GM18498 (cell line): ENCODE measurements at regions not wholly inside any gene's neighbourhood (a gene's known extent, or its start where the extent isn't known, plus 50 kb on each side); places are given as distances from the start of the nearest gene placed in this dataset.
"Not testable (repeated sequence)": the region's sequence is repeated elsewhere in the genome, so short reads cannot be mapped to it uniquely, and the experiment has no call there.

ENCODE experiments used
- ATAC-seq: cut with Tn5 transposase; IDR thresholded peaks from one replicate; pipeline ENCODE4 v1.9.1; 2021; ENCODE audit warnings: mild to moderate bottlenecking, moderate library complexity; ENCODE audit not compliant: unreplicated experiment

- ATAC-seq, result not testable (repeated sequence)
These were observed 57.4 kb downstream of the FTHL17 start for GRCh38 chrX:31014474-31014873.

- ATAC-seq, result no peak
These were observed 59.3 kb downstream of the FTHL17 start for GRCh38 chrX:31012509-31013025.

GRCh38 chrX:31007321-31007720, 64.5 kb downstream of the FTHL17 start:
- ATAC-seq, result no peak

- no peak for ATAC-seq
These were observed 65.8 kb downstream of the FTHL17 start for GRCh38 chrX:31006027-31006426.

- no peak for ATAC-seq
These were observed 74.4 kb downstream of the FTHL17 start for GRCh38 chrX:30997411-30997810.

GRCh38 chrX:30995705-30996104, 76.1 kb downstream of the FTHL17 start:
- no peak for ATAC-seq

GRCh38 chrX:30995060-30995700, 76.7 kb downstream of the FTHL17 start:
- no peak for ATAC-seq

- ATAC-seq, result not testable (repeated sequence)
These were observed 77.8 kb downstream of the FTHL17 start for GRCh38 chrX:30994018-30994417.

GRCh38 chrX:30992381-30992904, 79.4 kb downstream of the FTHL17 start:
- ATAC-seq, result no peak

GRCh38 chrX:30990361-30990760, 81.5 kb downstream of the FTHL17 start:
- no peak for ATAC-seq

- ATAC-seq, result no peak
These were observed 89.4 kb downstream of the FTHL17 start for GRCh38 chrX:30982467-30982866.

- ATAC-seq, result no peak
These were observed 89.9 kb downstream of the FTHL17 start for GRCh38 chrX:30981968-30982367.

- no peak for ATAC-seq
These were observed 90.2 kb upstream of the TAB3 start for GRCh38 chrX:30979271-30979670.

- no peak for ATAC-seq
These were observed 86.4 kb upstream of the TAB3 start for GRCh38 chrX:30975467-30975866.

- no peak for ATAC-seq
These were observed 84.9 kb upstream of the TAB3 start for GRCh38 chrX:30973784-30974427.

GRCh38 chrX:30971774-30972603, 82.9 kb upstream of the TAB3 start:
- peak; percentile 97 for ATAC-seq

- no peak for ATAC-seq
These were observed 78.5 kb upstream of the TAB3 start for GRCh38 chrX:30967516-30967915.

- no peak for ATAC-seq
These were observed 76.7 kb upstream of the TAB3 start for GRCh38 chrX:30965767-30966166.

GRCh38 chrX:30961387-30962174, 72.5 kb upstream of the TAB3 start:
- ATAC-seq, result no peak

- ATAC-seq, result no peak
These were observed 68.7 kb upstream of the TAB3 start for GRCh38 chrX:30957753-30958152.

GRCh38 chrX:30955687-30956086, 66.6 kb upstream of the TAB3 start:
- no peak for ATAC-seq
